HL-60 (cell line): ENCODE measurements at regions not wholly inside any gene's neighbourhood (a gene's known extent, or its start where the extent isn't known, plus 50 kb on each side); places are given as distances from the start of the nearest gene placed in this dataset.

ENCODE experiments used
- DNase-seq, 2 experiments: peaks; one replicate each; pipeline ENCODE4 v3.0.0-alpha.2; 2010 to 2020; ENCODE audit warnings: low read depth in 1 of 2, low spot score in 1 of 2
- H3K27ac ChIP-seq: fragments of 250-450 bp; sonication (Bioruptor Pico); replicated peaks from 2 replicates; pipeline ENCODE4 v1.5.1; 2020; ENCODE audit warnings: mild to moderate bottlenecking, moderate library complexity
- H3K27me3 ChIP-seq: fragments of 250-450 bp; sonication (Bioruptor Pico); 2 replicates; pipeline ENCODE4 v1.5.1; 2021; ENCODE audit warnings: mild to moderate bottlenecking, moderate library complexity; ENCODE audit not compliant: insufficient read depth, poor library complexity, severe bottlenecking
- H3K4me3 ChIP-seq: replicated peaks from 2 replicates; pipeline ENCODE4 v1.5.1; 2011; ENCODE audit warnings: mild to moderate bottlenecking, control low read depth, low read length; ENCODE audit not compliant: insufficient read depth
- CTCF ChIP-seq: IDR thresholded peaks from one replicate; pipeline ENCODE4 v1.5.1; 2011; ENCODE audit warnings: low read length, control low read depth, inconsistent platforms; ENCODE audit not compliant: insufficient read depth
- GABPA ChIP-seq: IDR thresholded peaks from 2 replicates; pipeline ENCODE4 v1.6.1; 2012; ENCODE audit warnings: low read depth
- POLR2AphosphoS5 ChIP-seq: IDR thresholded peaks from 2 replicates; pipeline ENCODE4 v1.6.1; 2012; ENCODE audit warnings: low read depth
- REST ChIP-seq: IDR thresholded peaks from 2 replicates; pipeline ENCODE4 v1.6.1; 2012; ENCODE audit warnings: low read depth; ENCODE audit not compliant: insufficient replicate concordance
- SPI1 ChIP-seq: IDR thresholded peaks from 2 replicates; pipeline ENCODE4 v1.6.1; 2012; ENCODE audit warnings: low read depth, mild to moderate bottlenecking, borderline replicate concordance

- TF ChIP-seq REST (no peak), CTCF (no peak), POLR2AphosphoS5 (no peak), GABPA (no peak), SPI1 (no peak)
- Histone ChIP-seq H3K4me3 (no peak overlapping the region), H3K27me3 (no peaks in the 10 kb centered on the region), H3K27ac (no peak overlapping the region)
- DNase-seq = no peak
Observed at GRCh38 chr21:27535188-27535587, 568.3 kb upstream of the ADAMTS5 start.

- no peak for DNase-seq
- Histone ChIP-seq H3K27me3 (no peaks in the 10 kb centered on the region), H3K27ac (no peak overlapping the region), H3K4me3 (no peak overlapping the region)
- TF ChIP-seq SPI1 = no peak
Observed at GRCh38 chr21:27534206-27534605, 567.3 kb upstream of the ADAMTS5 start.

- DNase-seq = no peak
- TF ChIP-seq SPI1 = no peak
- no peak for TF ChIP-seq POLR2AphosphoS5
- Histone ChIP-seq H3K27me3 (no peaks in the 10 kb centered on the region), H3K4me3 (no peak overlapping the region), H3K27ac (no peak overlapping the region)
Observed at GRCh38 chr21:27532076-27532475, 565.2 kb upstream of the ADAMTS5 start.

GRCh38 chr21:27528697-27529096 lies 561.8 kb upstream of the ADAMTS5 start:
- Histone ChIP-seq H3K4me3 (no peak overlapping the region), H3K27me3 (no peaks in the 10 kb centered on the region), H3K27ac (no peak overlapping the region)
- DNase-seq = no peak
- TF ChIP-seq REST (no peak), CTCF (no peak), SPI1 (no peak), POLR2AphosphoS5 (no peak), GABPA (no peak)

- H3K4me3 ChIP-seq = no peak overlapping the region
- DNase-seq = no peak
- no peaks in the 10 kb centered on the region for H3K27me3 ChIP-seq
- TF ChIP-seq REST = no peak
- TF ChIP-seq SPI1 = no peak
- no peak for TF ChIP-seq GABPA
- no peak for TF ChIP-seq POLR2AphosphoS5
- no peak for TF ChIP-seq CTCF
- H3K27ac ChIP-seq = no peak overlapping the region
Observed at GRCh38 chr21:27526451-27526850, 559.6 kb upstream of the ADAMTS5 start.
